ENCODE measurements at regions not wholly inside any gene's neighbourhood (a gene's known extent, or its start where the extent isn't known, plus 50 kb on each side); places are given as distances from the start of the nearest gene placed in this dataset.

DNA sequence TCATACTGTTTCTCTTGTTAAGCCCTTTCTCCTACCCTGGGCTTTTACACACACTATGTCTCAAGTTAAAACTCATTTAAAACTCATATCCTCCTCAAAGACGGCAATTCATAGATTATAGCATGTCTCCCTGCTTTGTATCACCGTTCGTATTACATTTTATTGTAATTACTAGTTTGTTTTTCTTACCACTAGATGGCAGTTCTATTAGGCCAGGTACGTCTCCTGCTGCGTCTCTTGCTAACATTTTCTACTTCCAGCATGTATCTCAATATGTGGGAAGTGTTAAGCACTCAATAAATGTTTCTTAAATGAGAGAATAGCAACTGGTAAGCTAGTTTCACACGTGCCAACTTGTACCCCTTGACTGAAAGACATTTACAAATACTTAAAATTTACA, 450.3 kb upstream of the PCDH7 start:
- peaks cover 0 to 4% (median 0%) of the 10 kb centered on the region in 5 donors for H3K4me1 ChIP-seq (ENCODE audit: control insufficient read depth in 5 of 5, insufficient read depth in 5 of 5, low read length in 5 of 5)
- TF ChIP-seq, protein P1, sequence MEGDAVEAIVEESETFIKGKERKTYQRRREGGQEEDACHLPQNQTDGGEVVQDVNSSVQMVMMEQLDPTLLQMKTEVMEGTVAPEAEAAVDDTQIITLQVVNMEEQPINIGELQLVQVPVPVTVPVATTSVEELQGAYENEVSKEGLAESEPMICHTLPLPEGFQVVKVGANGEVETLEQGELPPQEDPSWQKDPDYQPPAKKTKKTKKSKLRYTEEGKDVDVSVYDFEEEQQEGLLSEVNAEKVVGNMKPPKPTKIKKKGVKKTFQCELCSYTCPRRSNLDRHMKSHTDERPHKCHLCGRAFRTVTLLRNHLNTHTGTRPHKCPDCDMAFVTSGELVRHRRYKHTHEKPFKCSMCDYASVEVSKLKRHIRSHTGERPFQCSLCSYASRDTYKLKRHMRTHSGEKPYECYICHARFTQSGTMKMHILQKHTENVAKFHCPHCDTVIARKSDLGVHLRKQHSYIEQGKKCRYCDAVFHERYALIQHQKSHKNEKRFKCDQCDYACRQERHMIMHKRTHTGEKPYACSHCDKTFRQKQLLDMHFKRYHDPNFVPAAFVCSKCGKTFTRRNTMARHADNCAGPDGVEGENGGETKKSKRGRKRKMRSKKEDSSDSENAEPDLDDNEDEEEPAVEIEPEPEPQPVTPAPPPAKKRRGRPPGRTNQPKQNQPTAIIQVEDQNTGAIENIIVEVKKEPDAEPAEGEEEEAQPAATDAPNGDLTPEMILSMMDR (IDR thresholded peaks at IDR 0.05; ENCODE audit: control extremely low read depth, extremely low read depth), result no peak
- H3K9me3 ChIP-seq (ENCODE audit: control insufficient read depth in 4 of 4, insufficient read depth in 3 of 4, low read length in 3 of 4), result no peaks in the 10 kb centered on the region
- no peaks in the 10 kb centered on the region for H3K27me3 ChIP-seq (ENCODE audit: control insufficient read depth in 3 of 3, insufficient read depth in 3 of 3, low read length in 2 of 3)
- WGBS, 2 donors, result 59 to 60% methylated on average over 6 of the region's 6 CpGs
- ATAC-seq (ENCODE audit: insufficient read depth, low FRiP score) (no peak), DNase-seq (no peak)
- H3K27ac ChIP-seq (ENCODE audit: low read depth in 1 of 2, low read length in 1 of 2), result no peak overlapping the region
- no peaks in the 10 kb centered on the region for H3K36me3 ChIP-seq (ENCODE audit: control insufficient read depth in 4 of 4, insufficient read depth in 4 of 4, low read length in 4 of 4)
- H3K4me3 ChIP-seq, result no peak overlapping the region
- H3K9ac ChIP-seq (ENCODE audit: insufficient read depth in 1 of 2, low read length in 2 of 2), result no peak overlapping the region

DNA sequence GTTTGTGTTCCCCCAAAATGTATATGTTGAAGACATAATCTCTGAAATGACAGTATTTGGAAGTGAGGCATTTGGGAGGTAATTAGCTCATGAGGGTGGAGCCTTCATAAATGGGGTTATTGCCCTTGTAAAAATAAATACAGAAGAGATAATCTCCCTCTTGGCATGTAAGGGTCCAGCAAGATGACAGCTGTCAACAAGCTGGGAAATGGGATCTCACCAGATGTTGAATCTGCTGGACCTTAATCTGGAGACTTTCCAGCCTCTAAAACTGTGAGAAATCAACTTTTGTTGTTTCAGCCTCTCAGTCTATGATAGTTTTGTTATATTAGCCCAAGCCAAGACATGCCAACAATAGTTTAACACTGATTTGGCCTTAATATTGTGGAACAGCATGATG, 438.2 kb upstream of the PCDH7 start:
- Histone ChIP-seq H3K4me1 (ENCODE audit: control insufficient read depth in 5 of 5, insufficient read depth in 5 of 5, low read length in 5 of 5) (no peaks in the 10 kb centered on the region), H3K4me3 (no peak overlapping the region), H3K9ac (ENCODE audit: insufficient read depth in 1 of 2, low read length in 2 of 2) (no peak overlapping the region), H3K27me3 (ENCODE audit: control insufficient read depth in 3 of 3, insufficient read depth in 3 of 3, low read length in 2 of 3) (no peaks in the 10 kb centered on the region), H3K36me3 (ENCODE audit: control insufficient read depth in 4 of 4, insufficient read depth in 4 of 4, low read length in 4 of 4) (no peaks in the 10 kb centered on the region), H3K9me3 (ENCODE audit: control insufficient read depth in 4 of 4, insufficient read depth in 3 of 4, low read length in 3 of 4) (no peaks in the 10 kb centered on the region), H3K27ac (ENCODE audit: low read depth in 1 of 2, low read length in 1 of 2) (no peak overlapping the region)
- ATAC-seq (ENCODE audit: insufficient read depth, low FRiP score), result no peak
- peak in 2 of 3 donors; percentile 50 to 65 for DNase-seq
- TF ChIP-seq, protein P1 (IDR thresholded peaks at IDR 0.05; ENCODE audit: control extremely low read depth, extremely low read depth), result no peak

DNA sequence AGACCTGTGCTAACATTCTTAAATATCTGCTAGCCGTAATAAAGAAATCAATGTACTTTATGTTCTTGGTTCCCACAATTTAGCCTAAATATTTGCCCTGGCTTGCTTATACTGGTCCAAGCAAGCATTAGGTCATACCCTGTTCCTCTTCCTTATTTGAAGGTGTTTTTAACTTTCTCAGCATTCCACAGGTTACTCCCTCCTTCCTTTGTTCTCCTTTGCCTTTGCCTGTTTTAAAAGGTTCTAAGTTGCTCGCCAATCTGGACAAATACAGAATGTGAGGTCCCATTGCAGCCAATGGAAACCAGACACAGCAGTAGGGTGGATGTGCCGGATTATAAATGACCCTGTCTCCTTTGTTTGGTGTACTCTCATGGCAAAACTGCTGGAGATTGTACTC, 436.8 kb upstream of the PCDH7 start:
- no peak for ATAC-seq (ENCODE audit: insufficient read depth, low FRiP score)
- no peaks in the 10 kb centered on the region for H3K9me3 ChIP-seq (ENCODE audit: control insufficient read depth in 4 of 4, insufficient read depth in 3 of 4, low read length in 3 of 4)
- no peak overlapping the region for H3K9ac ChIP-seq (ENCODE audit: insufficient read depth in 1 of 2, low read length in 2 of 2)
- no peaks in the 10 kb centered on the region for H3K27me3 ChIP-seq (ENCODE audit: control insufficient read depth in 3 of 3, insufficient read depth in 3 of 3, low read length in 2 of 3)
- H3K4me3 ChIP-seq, result no peak overlapping the region
- no peaks in the 10 kb centered on the region for H3K4me1 ChIP-seq (ENCODE audit: control insufficient read depth in 5 of 5, insufficient read depth in 5 of 5, low read length in 5 of 5)
- TF ChIP-seq, protein P1 (IDR thresholded peaks at IDR 0.05; ENCODE audit: control extremely low read depth, extremely low read depth), result no peak
- no peaks in the 10 kb centered on the region for H3K36me3 ChIP-seq (ENCODE audit: control insufficient read depth in 4 of 4, insufficient read depth in 4 of 4, low read length in 4 of 4)
- no peak overlapping the region for H3K27ac ChIP-seq (ENCODE audit: low read depth in 1 of 2, low read length in 1 of 2)
- 87 to 89% methylated on average over 3 of the region's 3 CpGs for WGBS, 2 donors
- no peak for DNase-seq

DNA sequence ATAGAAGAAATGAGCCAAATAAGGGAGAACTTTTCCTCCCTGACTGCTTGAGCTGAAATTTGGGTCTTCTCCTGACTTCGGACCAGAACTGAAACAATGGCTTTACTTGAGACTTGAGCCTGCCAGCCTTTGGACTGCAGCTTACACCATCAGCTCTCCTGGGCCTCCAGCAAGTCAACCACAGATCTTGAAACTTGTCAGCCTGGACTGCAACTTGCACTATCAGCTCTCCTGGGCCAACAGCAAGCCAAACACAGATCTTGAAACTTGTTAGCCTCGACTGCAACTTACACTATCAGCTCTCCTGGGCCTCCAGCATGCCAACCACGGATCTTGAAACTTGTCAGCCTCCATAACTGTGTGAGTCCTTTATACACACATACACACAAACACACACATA, 425.9 kb upstream of the PCDH7 start:
- Histone ChIP-seq H3K27me3 (ENCODE audit: control insufficient read depth in 3 of 3, insufficient read depth in 3 of 3, low read length in 2 of 3) (no peaks in the 10 kb centered on the region), H3K36me3 (ENCODE audit: control insufficient read depth in 4 of 4, insufficient read depth in 4 of 4, low read length in 4 of 4) (no peaks in the 10 kb centered on the region), H3K27ac (ENCODE audit: low read depth in 1 of 2, low read length in 1 of 2) (no peak overlapping the region), H3K4me3 (no peak overlapping the region), H3K4me1 (ENCODE audit: control insufficient read depth in 5 of 5, insufficient read depth in 5 of 5, low read length in 5 of 5) (no peaks in the 10 kb centered on the region), H3K9ac (ENCODE audit: insufficient read depth in 1 of 2, low read length in 2 of 2) (no peak overlapping the region), H3K9me3 (ENCODE audit: control insufficient read depth in 4 of 4, insufficient read depth in 3 of 4, low read length in 3 of 4) (no peaks in the 10 kb centered on the region)
- WGBS, 2 donors, result 19 to 69% methylated on average over 3 of the region's 3 CpGs
- ATAC-seq (ENCODE audit: insufficient read depth, low FRiP score) (no peak), DNase-seq (no peak)
- TF ChIP-seq, protein P1 (IDR thresholded peaks at IDR 0.05; ENCODE audit: control extremely low read depth, extremely low read depth), result no peak
